ENCODE measurements at regions not wholly inside any gene's neighbourhood (a gene's known extent, or its start where the extent isn't known, plus 50 kb on each side); places are given as distances from the start of the nearest gene placed in this dataset.

DNA sequence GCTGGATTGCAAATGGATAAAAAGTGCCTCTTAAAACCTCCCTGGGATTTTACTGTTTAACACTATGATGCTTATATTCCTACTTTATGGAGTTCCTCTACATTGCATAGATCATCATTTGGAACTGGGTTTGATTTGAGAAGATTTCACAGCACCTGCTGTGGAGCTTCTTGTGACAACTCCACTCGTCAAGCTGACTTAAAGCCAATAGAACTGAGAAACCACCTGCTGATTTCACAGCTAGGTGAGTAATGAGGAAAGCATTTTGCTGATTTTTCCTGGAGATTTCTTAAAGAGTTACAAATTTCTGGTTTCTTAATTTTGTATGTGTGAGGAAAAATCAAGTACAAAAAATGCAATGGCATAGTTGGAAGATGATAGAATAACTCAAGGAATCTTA lies 739.1 kb upstream of the LRRTM1 start:
- no peak overlapping the region for H3K27ac ChIP-seq (ENCODE audit: low read depth in 2 of 2, low read length in 1 of 2)
- H3K4me3 ChIP-seq (ENCODE audit: low read depth in 1 of 2, low read length in 2 of 2) = no peak overlapping the region
- no peaks in the 10 kb centered on the region for H3K9me3 ChIP-seq (ENCODE audit: control insufficient read depth in 2 of 2, insufficient read depth in 1 of 2, low read depth in 1 of 2, low read length in 1 of 2)
- no peaks in the 10 kb centered on the region for H3K4me1 ChIP-seq (ENCODE audit: control insufficient read depth in 2 of 2, insufficient read depth in 2 of 2, low read length in 1 of 2)
- H3K27me3 ChIP-seq (ENCODE audit: control insufficient read depth in 1 of 2, insufficient read depth in 2 of 2, low read length in 2 of 2) = no peaks in the 10 kb centered on the region
- no peaks in the 10 kb centered on the region for H3K36me3 ChIP-seq (ENCODE audit: control insufficient read depth in 2 of 2, insufficient read depth in 2 of 2, low read length in 1 of 2)
- WGBS, 2 donors = 36 to 48% methylated on average over 1 of the region's 1 CpG

DNA sequence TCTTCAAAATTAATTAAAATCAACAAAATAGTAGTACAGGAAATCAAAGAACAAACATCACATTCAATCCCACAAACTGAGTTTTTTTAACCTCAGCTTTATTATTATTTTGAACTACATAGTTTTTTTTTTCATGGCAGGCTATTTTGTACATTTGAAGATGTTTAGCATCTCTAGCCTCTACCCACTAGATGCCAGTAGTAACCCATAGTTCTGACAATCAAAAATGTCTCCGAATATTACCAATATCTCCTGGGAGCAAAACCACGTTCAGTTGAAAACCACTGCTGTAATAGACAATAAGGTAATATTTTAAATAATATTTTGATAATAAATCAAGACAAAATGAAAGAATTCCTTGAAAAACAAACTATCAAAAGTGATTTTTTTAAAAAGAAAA lies 702.6 kb upstream of the LRRTM1 start:
- 80 to 82% methylated on average over 2 of the region's 2 CpGs for WGBS, 2 donors
- H3K27me3 ChIP-seq (ENCODE audit: control insufficient read depth in 1 of 2, insufficient read depth in 2 of 2, low read length in 2 of 2) = no peaks in the 10 kb centered on the region
- H3K27ac ChIP-seq (ENCODE audit: low read depth in 2 of 2, low read length in 1 of 2) = no peak overlapping the region
- H3K4me3 ChIP-seq (ENCODE audit: low read depth in 1 of 2, low read length in 2 of 2) = no peak overlapping the region
- H3K9me3 ChIP-seq (ENCODE audit: control insufficient read depth in 2 of 2, insufficient read depth in 1 of 2, low read depth in 1 of 2, low read length in 1 of 2) = peaks cover 3 to 7% of the 10 kb centered on the region in 2 donors
- no peaks in the 10 kb centered on the region for H3K4me1 ChIP-seq (ENCODE audit: control insufficient read depth in 2 of 2, insufficient read depth in 2 of 2, low read length in 1 of 2)
- no peaks in the 10 kb centered on the region for H3K36me3 ChIP-seq (ENCODE audit: control insufficient read depth in 2 of 2, insufficient read depth in 2 of 2, low read length in 1 of 2)

DNA sequence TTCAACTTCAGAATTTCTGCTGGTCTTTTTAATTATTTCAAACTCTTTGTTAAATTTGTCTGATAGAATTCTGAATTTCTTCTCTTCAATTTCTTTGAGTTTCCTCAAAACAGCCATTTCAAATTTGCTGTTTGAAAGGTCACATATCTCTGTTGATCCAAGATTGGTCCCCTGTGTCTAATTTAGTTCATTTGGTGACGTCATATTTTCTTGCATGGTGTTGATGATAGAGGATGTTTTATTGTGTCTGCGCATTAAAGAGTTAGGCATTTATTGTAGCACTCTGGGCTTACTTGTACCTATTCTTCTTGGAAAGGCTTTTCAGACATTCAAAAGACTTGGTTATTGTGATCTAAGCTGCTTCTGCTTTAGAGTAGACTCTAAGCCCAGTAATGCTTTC lies 698.4 kb upstream of the LRRTM1 start:
- no peak overlapping the region for H3K27ac ChIP-seq (ENCODE audit: low read depth in 2 of 2, low read length in 1 of 2)
- H3K36me3 ChIP-seq (ENCODE audit: control insufficient read depth in 2 of 2, insufficient read depth in 2 of 2, low read length in 1 of 2) = no peaks in the 10 kb centered on the region
- no peaks in the 10 kb centered on the region for H3K4me1 ChIP-seq (ENCODE audit: control insufficient read depth in 2 of 2, insufficient read depth in 2 of 2, low read length in 1 of 2)
- no peaks in the 10 kb centered on the region for H3K27me3 ChIP-seq (ENCODE audit: control insufficient read depth in 1 of 2, insufficient read depth in 2 of 2, low read length in 2 of 2)
- WGBS, 2 donors = 85% methylated on average over 2 of the region's 2 CpGs
- peaks cover 6 to 7% of the 10 kb centered on the region in 2 donors for H3K9me3 ChIP-seq (ENCODE audit: control insufficient read depth in 2 of 2, insufficient read depth in 1 of 2, low read depth in 1 of 2, low read length in 1 of 2)
- H3K4me3 ChIP-seq (ENCODE audit: low read depth in 1 of 2, low read length in 2 of 2) = no peak overlapping the region

DNA sequence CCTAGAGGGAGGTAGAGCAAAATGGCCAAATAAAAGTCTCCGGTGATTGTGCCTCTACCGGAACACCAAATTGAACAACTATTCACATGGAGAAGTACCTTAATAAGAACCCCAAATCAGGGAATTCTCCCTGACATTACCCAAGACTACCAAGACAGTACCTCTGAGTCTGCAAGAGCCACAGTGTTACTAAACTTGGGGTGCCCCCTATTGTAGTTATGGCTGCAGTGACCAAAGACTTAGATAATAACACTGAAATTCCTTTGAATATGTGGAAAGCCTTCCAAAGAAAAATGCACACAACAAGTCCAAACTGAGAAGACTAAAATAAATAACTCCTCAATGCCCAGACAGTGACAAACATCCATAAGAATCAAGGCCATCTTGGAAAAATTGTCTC lies 682.9 kb upstream of the LRRTM1 start:
- no peak overlapping the region for H3K4me3 ChIP-seq (ENCODE audit: low read depth in 1 of 2, low read length in 2 of 2)
- 98% methylated on average over 2 of the region's 2 CpGs for WGBS, 2 donors

DNA sequence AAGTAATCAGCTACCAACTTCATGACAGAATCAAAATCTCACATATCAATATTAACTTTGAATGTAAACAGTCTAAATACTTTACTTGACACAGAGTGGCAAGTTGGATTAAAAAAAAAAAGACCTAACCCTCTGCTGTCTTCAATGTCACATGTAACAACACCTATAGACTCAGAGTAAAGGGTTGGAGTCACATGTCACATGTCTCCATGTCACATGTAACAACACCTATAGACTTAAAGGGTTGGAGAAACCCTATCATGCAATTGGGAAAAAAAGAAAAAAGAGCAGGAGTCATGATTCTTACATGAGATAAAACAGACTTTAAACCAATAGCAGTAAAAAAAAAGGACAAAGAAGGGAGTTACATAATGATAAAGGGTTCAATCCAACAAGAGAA lies 665.3 kb upstream of the LRRTM1 start:
- no peaks in the 10 kb centered on the region for H3K36me3 ChIP-seq (ENCODE audit: control insufficient read depth in 2 of 2, insufficient read depth in 2 of 2, low read length in 1 of 2)
- peaks cover 6 to 12% of the 10 kb centered on the region in 2 donors for H3K9me3 ChIP-seq (ENCODE audit: control insufficient read depth in 2 of 2, insufficient read depth in 1 of 2, low read depth in 1 of 2, low read length in 1 of 2)
- H3K27me3 ChIP-seq (ENCODE audit: control insufficient read depth in 1 of 2, insufficient read depth in 2 of 2, low read length in 2 of 2) = no peaks in the 10 kb centered on the region
- H3K4me1 ChIP-seq (ENCODE audit: control insufficient read depth in 2 of 2, insufficient read depth in 2 of 2, low read length in 1 of 2) = no peaks in the 10 kb centered on the region
- H3K4me3 ChIP-seq (ENCODE audit: low read depth in 1 of 2, low read length in 2 of 2) = no peak overlapping the region
- no peak overlapping the region for H3K27ac ChIP-seq (ENCODE audit: low read depth in 2 of 2, low read length in 1 of 2)

More for the DNA sequence above, 682.9 kb upstream of the LRRTM1 start:
- Histone ChIP-seq H3K27ac (ENCODE audit: low read depth in 2 of 2, low read length in 1 of 2) (no peak overlapping the region), H3K36me3 (ENCODE audit: control insufficient read depth in 2 of 2, insufficient read depth in 2 of 2, low read length in 1 of 2) (no peaks in the 10 kb centered on the region), H3K4me1 (ENCODE audit: control insufficient read depth in 2 of 2, insufficient read depth in 2 of 2, low read length in 1 of 2) (no peaks in the 10 kb centered on the region), H3K27me3 (ENCODE audit: control insufficient read depth in 1 of 2, insufficient read depth in 2 of 2, low read length in 2 of 2) (no peaks in the 10 kb centered on the region), H3K9me3 (ENCODE audit: control insufficient read depth in 2 of 2, insufficient read depth in 1 of 2, low read depth in 1 of 2, low read length in 1 of 2) (peaks cover 0 to 4% of the 10 kb centered on the region in 2 donors)

DNA sequence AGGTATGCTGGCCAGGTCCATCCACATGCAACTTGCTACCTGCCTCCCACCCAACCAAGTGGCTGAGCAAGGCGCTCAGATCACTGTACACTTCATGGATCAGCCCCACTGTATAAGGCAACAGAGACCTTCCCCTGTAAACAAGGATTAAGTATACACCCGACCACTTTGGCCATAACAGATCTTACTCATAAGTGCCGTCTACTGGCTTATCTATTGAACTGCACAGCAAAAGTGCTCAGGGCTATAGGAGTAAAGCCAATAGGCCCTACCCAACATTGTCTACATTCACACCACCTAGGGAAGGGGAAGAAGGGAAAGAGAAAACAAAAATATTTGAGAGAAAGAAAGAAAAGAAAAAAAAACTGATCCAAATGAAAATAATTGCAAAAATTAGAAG lies 663.9 kb upstream of the LRRTM1 start:
- Histone ChIP-seq H3K9me3 (ENCODE audit: control insufficient read depth in 2 of 2, insufficient read depth in 1 of 2, low read depth in 1 of 2, low read length in 1 of 2) (peaks cover 12 to 17% of the 10 kb centered on the region in 2 donors), H3K27me3 (ENCODE audit: control insufficient read depth in 1 of 2, insufficient read depth in 2 of 2, low read length in 2 of 2) (no peaks in the 10 kb centered on the region), H3K27ac (ENCODE audit: low read depth in 2 of 2, low read length in 1 of 2) (no peak overlapping the region), H3K4me1 (ENCODE audit: control insufficient read depth in 2 of 2, insufficient read depth in 2 of 2, low read length in 1 of 2) (no peaks in the 10 kb centered on the region), H3K4me3 (ENCODE audit: low read depth in 1 of 2, low read length in 2 of 2) (no peak overlapping the region), H3K36me3 (ENCODE audit: control insufficient read depth in 2 of 2, insufficient read depth in 2 of 2, low read length in 1 of 2) (no peaks in the 10 kb centered on the region)
- 64 to 69% methylated on average over 3 of the region's 3 CpGs for WGBS, 2 donors

DNA sequence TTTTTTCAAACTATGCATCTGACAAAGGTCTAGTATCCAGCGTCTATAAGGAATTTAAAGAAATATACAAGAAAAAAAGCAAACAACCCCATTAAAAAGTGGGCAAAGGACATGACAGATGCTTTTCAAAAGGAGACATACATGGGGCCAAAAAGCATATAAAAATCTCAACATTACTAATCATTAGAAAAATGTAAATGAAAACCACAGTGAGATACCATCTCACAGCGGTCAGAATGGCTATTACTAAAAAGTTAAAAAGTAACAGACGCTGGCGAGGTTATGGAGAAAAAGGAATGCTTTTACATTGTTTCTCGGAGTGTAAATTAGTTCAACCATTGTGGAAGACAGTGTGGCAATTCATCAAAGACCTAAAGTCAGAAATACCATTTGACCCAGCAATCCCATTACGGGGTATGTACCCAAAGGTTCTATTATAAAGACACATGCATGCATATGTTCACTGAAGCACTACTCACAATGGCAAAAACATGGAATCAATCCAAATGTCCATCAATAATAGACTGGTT lies 643.1 kb upstream of the LRRTM1 start:
- Histone ChIP-seq H3K4me3 (ENCODE audit: low read depth in 1 of 2, low read length in 2 of 2) (no peak overlapping the region), H3K27ac (ENCODE audit: low read depth in 2 of 2, low read length in 1 of 2) (no peak overlapping the region), H3K27me3 (ENCODE audit: control insufficient read depth in 1 of 2, insufficient read depth in 2 of 2, low read length in 2 of 2) (no peaks in the 10 kb centered on the region), H3K4me1 (ENCODE audit: control insufficient read depth in 2 of 2, insufficient read depth in 2 of 2, low read length in 1 of 2) (no peaks in the 10 kb centered on the region), H3K9me3 (ENCODE audit: control insufficient read depth in 2 of 2, insufficient read depth in 1 of 2, low read depth in 1 of 2, low read length in 1 of 2) (peaks cover 0 to 2% of the 10 kb centered on the region in 2 donors), H3K36me3 (ENCODE audit: control insufficient read depth in 2 of 2, insufficient read depth in 2 of 2, low read length in 1 of 2) (no peaks in the 10 kb centered on the region)
- WGBS, 2 donors = 72 to 83% methylated on average over 6 of the region's 6 CpGs

DNA sequence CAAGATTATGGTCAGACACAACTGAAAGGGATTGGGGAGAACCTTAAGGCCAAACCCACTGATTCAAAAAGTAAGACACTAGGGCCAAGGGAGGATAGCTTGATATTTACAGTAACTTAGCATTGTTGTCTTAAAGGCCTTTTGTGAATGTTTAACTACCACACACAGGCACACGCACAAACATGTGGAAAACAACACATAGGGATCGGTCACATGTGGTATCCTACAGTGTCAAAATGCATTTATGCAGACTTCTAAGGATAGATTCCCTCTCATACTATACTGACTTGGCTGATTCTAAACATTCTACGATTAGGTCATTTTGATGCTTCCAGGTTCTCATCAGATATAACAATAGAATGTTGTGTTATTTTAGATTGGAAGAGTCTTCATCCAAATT lies 638.9 kb upstream of the LRRTM1 start:
- WGBS, 2 donors = 86 to 90% methylated on average over 3 of the region's 3 CpGs
- H3K4me3 ChIP-seq (ENCODE audit: low read depth in 1 of 2, low read length in 2 of 2) = no peak overlapping the region
- no peaks in the 10 kb centered on the region for H3K4me1 ChIP-seq (ENCODE audit: control insufficient read depth in 2 of 2, insufficient read depth in 2 of 2, low read length in 1 of 2)
- no peaks in the 10 kb centered on the region for H3K27me3 ChIP-seq (ENCODE audit: control insufficient read depth in 1 of 2, insufficient read depth in 2 of 2, low read length in 2 of 2)
- peaks cover 0 to 2% of the 10 kb centered on the region in 2 donors for H3K9me3 ChIP-seq (ENCODE audit: control insufficient read depth in 2 of 2, insufficient read depth in 1 of 2, low read depth in 1 of 2, low read length in 1 of 2)
- H3K36me3 ChIP-seq (ENCODE audit: control insufficient read depth in 2 of 2, insufficient read depth in 2 of 2, low read length in 1 of 2) = no peaks in the 10 kb centered on the region
- H3K27ac ChIP-seq (ENCODE audit: low read depth in 2 of 2, low read length in 1 of 2) = no peak overlapping the region

DNA sequence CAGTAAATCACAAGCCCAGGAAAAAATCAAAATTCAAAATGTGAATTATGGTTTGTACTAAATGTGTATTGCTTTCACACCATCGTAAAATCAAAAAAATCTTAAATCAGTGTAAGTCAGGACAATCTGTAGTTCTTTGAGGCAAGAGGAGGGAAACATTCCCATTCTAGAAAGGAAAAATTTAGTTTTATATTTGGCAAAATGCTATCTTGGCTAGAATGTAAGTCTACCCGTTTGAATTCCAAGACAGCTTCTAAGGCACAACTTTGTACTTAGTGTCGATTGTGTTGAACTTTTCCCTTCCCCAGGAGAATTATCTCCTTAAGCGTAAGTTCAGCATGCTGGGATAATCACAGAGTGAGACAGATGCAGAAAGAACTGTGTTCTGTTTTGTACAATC lies 638.2 kb upstream of the LRRTM1 start:
- WGBS, 2 donors = 79 to 84% methylated on average over 4 of the region's 4 CpGs
- Histone ChIP-seq H3K27ac (ENCODE audit: low read depth in 2 of 2, low read length in 1 of 2) (no peak overlapping the region), H3K4me1 (ENCODE audit: control insufficient read depth in 2 of 2, insufficient read depth in 2 of 2, low read length in 1 of 2) (no peaks in the 10 kb centered on the region), H3K27me3 (ENCODE audit: control insufficient read depth in 1 of 2, insufficient read depth in 2 of 2, low read length in 2 of 2) (no peaks in the 10 kb centered on the region), H3K36me3 (ENCODE audit: control insufficient read depth in 2 of 2, insufficient read depth in 2 of 2, low read length in 1 of 2) (no peaks in the 10 kb centered on the region), H3K4me3 (ENCODE audit: low read depth in 1 of 2, low read length in 2 of 2) (no peak overlapping the region), H3K9me3 (ENCODE audit: control insufficient read depth in 2 of 2, insufficient read depth in 1 of 2, low read depth in 1 of 2, low read length in 1 of 2) (peaks cover 0 to 2% of the 10 kb centered on the region in 2 donors)

DNA sequence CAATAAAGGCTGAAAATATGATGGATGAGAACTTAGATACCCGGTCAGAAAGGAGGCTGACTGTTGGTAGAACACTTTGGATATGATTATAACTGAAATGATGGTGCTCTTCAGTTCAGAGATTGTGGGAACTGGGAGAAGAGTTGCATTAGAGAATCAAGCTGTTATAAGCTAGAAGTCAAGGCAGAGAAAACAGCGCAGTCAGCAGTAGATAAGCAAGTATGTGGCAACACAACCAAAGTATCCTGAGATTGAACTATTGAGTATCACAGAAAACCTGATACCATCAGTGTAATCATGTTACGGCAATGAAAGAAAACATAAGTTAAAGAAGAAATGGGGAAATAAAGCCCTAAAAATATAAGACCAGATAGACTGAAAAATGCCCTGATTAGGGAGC lies 633.9 kb upstream of the LRRTM1 start:
- Histone ChIP-seq H3K9me3 (ENCODE audit: control insufficient read depth in 2 of 2, insufficient read depth in 1 of 2, low read depth in 1 of 2, low read length in 1 of 2) (no peaks in the 10 kb centered on the region), H3K4me1 (ENCODE audit: control insufficient read depth in 2 of 2, insufficient read depth in 2 of 2, low read length in 1 of 2) (no peaks in the 10 kb centered on the region), H3K36me3 (ENCODE audit: control insufficient read depth in 2 of 2, insufficient read depth in 2 of 2, low read length in 1 of 2) (no peaks in the 10 kb centered on the region), H3K4me3 (ENCODE audit: low read depth in 1 of 2, low read length in 2 of 2) (no peak overlapping the region), H3K27ac (ENCODE audit: low read depth in 2 of 2, low read length in 1 of 2) (no peak overlapping the region), H3K27me3 (ENCODE audit: control insufficient read depth in 1 of 2, insufficient read depth in 2 of 2, low read length in 2 of 2) (no peaks in the 10 kb centered on the region)
- 56 to 64% methylated on average over 3 of the region's 3 CpGs for WGBS, 2 donors

All from esophagus (tissue), 2 donors.